ENCODE measurements at regions not wholly inside any gene's neighbourhood (a gene's known extent, or its start where the extent isn't known, plus 50 kb on each side); places are given as distances from the start of the nearest gene placed in this dataset.

GRCh38 chr5:57386958-57387357, 95.7 kb downstream of the ACTBL2 start:
- Histone ChIP-seq H4K20me1 (ENCODE audit: insufficient read depth, low read length) (no peaks in the 10 kb centered on the region), H3K27ac (ENCODE audit: low read depth, low read length) (no peak overlapping the region), H3K4me3 (ENCODE audit: insufficient read depth, low read length) (no peak overlapping the region), H3K36me3 (ENCODE audit: insufficient read depth, low read length) (no peaks in the 10 kb centered on the region), H2AFZ (ENCODE audit: low read length) (no peak overlapping the region), H3K79me2 (ENCODE audit: insufficient read depth, low read length) (no peaks in the 10 kb centered on the region), H3K27me3 (ENCODE audit: insufficient read depth, low read length) (no peaks in the 10 kb centered on the region), H3K9me3 (ENCODE audit: low read depth, low read length) (no peaks in the 10 kb centered on the region), H3K4me1 (ENCODE audit: insufficient read depth, low read length) (peaks cover 13% of the 10 kb centered on the region), H3K4me2 (ENCODE audit: insufficient read depth, low read length) (no peak overlapping the region)
- TF ChIP-seq CTCF (IDR thresholded peaks at IDR 0.05; ENCODE audit: extremely low read depth, low read depth, low read length) = no peak
- DNase-seq (ENCODE audit: insufficient read length, low spot score, missing footprints) = peak; percentile 77

- H3K27me3 ChIP-seq (ENCODE audit: insufficient read depth, low read length) = no peaks in the 10 kb centered on the region
- DNase-seq (ENCODE audit: insufficient read length, low spot score, missing footprints) = peak; percentile 79
- no peaks in the 10 kb centered on the region for H4K20me1 ChIP-seq (ENCODE audit: insufficient read depth, low read length)
- H3K4me3 ChIP-seq (ENCODE audit: insufficient read depth, low read length) = peak overlapping the region; percentile 21
- H2AFZ ChIP-seq (ENCODE audit: low read length) = peak overlapping the region; percentile 4
- peak overlapping the region; percentile 59 for H3K4me2 ChIP-seq (ENCODE audit: insufficient read depth, low read length)
- H3K27ac ChIP-seq (ENCODE audit: low read depth, low read length) = peak overlapping the region; percentile 92
- peak; percentile 44 for TF ChIP-seq CTCF (IDR thresholded peaks at IDR 0.05; ENCODE audit: extremely low read depth, low read depth, low read length)
- no peaks in the 10 kb centered on the region for H3K36me3 ChIP-seq (ENCODE audit: insufficient read depth, low read length)
- peaks cover 13% of the 10 kb centered on the region for H3K4me1 ChIP-seq (ENCODE audit: insufficient read depth, low read length)
- no peaks in the 10 kb centered on the region for H3K9me3 ChIP-seq (ENCODE audit: low read depth, low read length)
- no peaks in the 10 kb centered on the region for H3K79me2 ChIP-seq (ENCODE audit: insufficient read depth, low read length)
Measured at GRCh38 chr5:57383093-57383861, 99.3 kb downstream of the ACTBL2 start.

GRCh38 chr5:57382655-57383054, 100.0 kb downstream of the ACTBL2 start:
- H3K27ac ChIP-seq (ENCODE audit: low read depth, low read length) = peak overlapping the region; percentile 92
- no peaks in the 10 kb centered on the region for H3K27me3 ChIP-seq (ENCODE audit: insufficient read depth, low read length)
- TF ChIP-seq CTCF (IDR thresholded peaks at IDR 0.05; ENCODE audit: extremely low read depth, low read depth, low read length) = no peak
- H3K36me3 ChIP-seq (ENCODE audit: insufficient read depth, low read length) = no peaks in the 10 kb centered on the region
- no peaks in the 10 kb centered on the region for H3K9me3 ChIP-seq (ENCODE audit: low read depth, low read length)
- peak overlapping the region; percentile 59 for H3K4me2 ChIP-seq (ENCODE audit: insufficient read depth, low read length)
- no peak overlapping the region for H3K4me3 ChIP-seq (ENCODE audit: insufficient read depth, low read length)
- no peaks in the 10 kb centered on the region for H4K20me1 ChIP-seq (ENCODE audit: insufficient read depth, low read length)
- DNase-seq (ENCODE audit: insufficient read length, low spot score, missing footprints) = no peak
- no peaks in the 10 kb centered on the region for H3K79me2 ChIP-seq (ENCODE audit: insufficient read depth, low read length)
- H2AFZ ChIP-seq (ENCODE audit: low read length) = no peak overlapping the region
- H3K4me1 ChIP-seq (ENCODE audit: insufficient read depth, low read length) = peaks cover 13% of the 10 kb centered on the region

GRCh38 chr5:57370376-57370775, 112.2 kb downstream of the ACTBL2 start:
- no peak overlapping the region for H2AFZ ChIP-seq (ENCODE audit: low read length)
- H3K9me3 ChIP-seq (ENCODE audit: low read depth, low read length) = no peaks in the 10 kb centered on the region
- no peaks in the 10 kb centered on the region for H3K79me2 ChIP-seq (ENCODE audit: insufficient read depth, low read length)
- H3K27ac ChIP-seq (ENCODE audit: low read depth, low read length) = no peak overlapping the region
- H3K27me3 ChIP-seq (ENCODE audit: insufficient read depth, low read length) = no peaks in the 10 kb centered on the region
- H3K4me3 ChIP-seq (ENCODE audit: insufficient read depth, low read length) = no peak overlapping the region
- H3K4me1 ChIP-seq (ENCODE audit: insufficient read depth, low read length) = no peaks in the 10 kb centered on the region
- TF ChIP-seq CTCF (IDR thresholded peaks at IDR 0.05; ENCODE audit: extremely low read depth, low read depth, low read length) = no peak
- H3K4me2 ChIP-seq (ENCODE audit: insufficient read depth, low read length) = no peak overlapping the region
- H4K20me1 ChIP-seq (ENCODE audit: insufficient read depth, low read length) = no peaks in the 10 kb centered on the region
- H3K36me3 ChIP-seq (ENCODE audit: insufficient read depth, low read length) = no peaks in the 10 kb centered on the region
- no peak for DNase-seq (ENCODE audit: insufficient read length, low spot score, missing footprints)

Measured in osteoblast (primary cell).